ENCODE measurements at regions not wholly inside any gene's neighbourhood (a gene's known extent, or its start where the extent isn't known, plus 50 kb on each side); places are given as distances from the start of the nearest gene placed in this dataset.

- POLR2A ChIA-PET: no interaction called here
- no peak overlapping the region for H3K27ac Mint-ChIP-seq
Measured at GRCh38 chr13:39100996-39101738, 62.9 kb downstream of the NHLRC3 start.

GRCh38 chr13:39102981-39103490 is 64.8 kb downstream of the NHLRC3 start:
- H3K4me1 ChIP-seq (ENCODE audit: control insufficient read depth in 2 of 2, insufficient read depth in 2 of 2, low read length in 2 of 2): no peaks in the 10 kb centered on the region
- Mint-ChIP-seq H3K4me3 (no peak overlapping the region), H3K27ac (no peak overlapping the region), H3K27me3 (peaks cover 0 to 10% (median 6%) of the 10 kb centered on the region in 5 donors), H3K4me1 (no peaks in the 10 kb centered on the region), H3K9me3 (no peaks in the 10 kb centered on the region), H3K36me3 (no peaks in the 10 kb centered on the region)
- no peak for DNase-seq
- intact Hi-C loops (cut with micrococcal nuclease): no loop called here
- ATAC-seq: no peak
- no peaks in the 10 kb centered on the region for H3K9me3 ChIP-seq (ENCODE audit: control insufficient read depth in 2 of 3, low read length in 3 of 3)
- H3K36me3 ChIP-seq (ENCODE audit: control insufficient read depth in 2 of 3, insufficient read depth in 3 of 3, low read length in 3 of 3): no peaks in the 10 kb centered on the region
- POLR2A ChIA-PET: no interaction called here
- CTCF ChIA-PET: no interaction called here
- H3K4me3 ChIP-seq (ENCODE audit: low read length): no peak overlapping the region
- no peaks in the 10 kb centered on the region for H3K27me3 ChIP-seq (ENCODE audit: control insufficient read depth in 2 of 2, insufficient read depth in 2 of 2, low read length in 2 of 2)
- H3K27ac ChIP-seq (ENCODE audit: low read depth, low read length): no peak overlapping the region

More at GRCh38 chr13:39100996-39101738, 62.9 kb downstream of the NHLRC3 start:
- DNase-seq (no peak), ATAC-seq (no peak)
- H3K36me3 Mint-ChIP-seq: no peaks in the 10 kb centered on the region
- H3K4me3 Mint-ChIP-seq: no peak overlapping the region
- H3K9me3 Mint-ChIP-seq: no peaks in the 10 kb centered on the region
- CTCF ChIA-PET: no interaction called here
- Histone ChIP-seq H3K36me3 (ENCODE audit: control insufficient read depth in 2 of 3, insufficient read depth in 3 of 3, low read length in 3 of 3) (no peaks in the 10 kb centered on the region), H3K27ac (ENCODE audit: low read depth, low read length) (no peak overlapping the region), H3K4me1 (ENCODE audit: control insufficient read depth in 2 of 2, insufficient read depth in 2 of 2, low read length in 2 of 2) (no peaks in the 10 kb centered on the region), H3K9me3 (ENCODE audit: control insufficient read depth in 2 of 3, low read length in 3 of 3) (no peaks in the 10 kb centered on the region), H3K4me3 (ENCODE audit: low read length) (no peak overlapping the region), H3K27me3 (ENCODE audit: control insufficient read depth in 2 of 2, insufficient read depth in 2 of 2, low read length in 2 of 2) (no peaks in the 10 kb centered on the region)
- H3K27me3 Mint-ChIP-seq: peaks cover 0 to 10% (median under 1%) of the 10 kb centered on the region in 5 donors
- intact Hi-C loops (cut with micrococcal nuclease): no loop called here
- H3K4me1 Mint-ChIP-seq: no peaks in the 10 kb centered on the region

- Histone ChIP-seq H3K36me3 (ENCODE audit: control insufficient read depth in 2 of 3, insufficient read depth in 3 of 3, low read length in 3 of 3) (no peaks in the 10 kb centered on the region), H3K27ac (ENCODE audit: low read depth, low read length) (no peak overlapping the region), H3K27me3 (ENCODE audit: control insufficient read depth in 2 of 2, insufficient read depth in 2 of 2, low read length in 2 of 2) (no peaks in the 10 kb centered on the region), H3K4me3 (ENCODE audit: low read length) (no peak overlapping the region), H3K9me3 (ENCODE audit: control insufficient read depth in 2 of 3, low read length in 3 of 3) (no peaks in the 10 kb centered on the region), H3K4me1 (ENCODE audit: control insufficient read depth in 2 of 2, insufficient read depth in 2 of 2, low read length in 2 of 2) (no peaks in the 10 kb centered on the region)
- Mint-ChIP-seq H3K27me3 (peaks cover 4 to 16% (median 7%) of the 10 kb centered on the region in 5 donors), H3K9me3 (no peaks in the 10 kb centered on the region), H3K36me3 (no peaks in the 10 kb centered on the region), H3K27ac (no peak overlapping the region), H3K4me1 (no peaks in the 10 kb centered on the region), H3K4me3 (no peak overlapping the region)
- POLR2A ChIA-PET: no interaction called here
- DNase-seq: no peak
- CTCF ChIA-PET: no interaction called here
- intact Hi-C loops (cut with micrococcal nuclease): no loop called here
- ATAC-seq: no peak
Measured at GRCh38 chr13:39105110-39105509, 66.9 kb downstream of the NHLRC3 start.

GRCh38 chr13:39106216-39107005 is 68.2 kb downstream of the NHLRC3 start:
- H3K27ac Mint-ChIP-seq: no peak overlapping the region
- no peak overlapping the region for H3K4me3 ChIP-seq (ENCODE audit: low read length)
- H3K4me1 ChIP-seq (ENCODE audit: control insufficient read depth in 2 of 2, insufficient read depth in 2 of 2, low read length in 2 of 2): no peaks in the 10 kb centered on the region
- H3K9me3 Mint-ChIP-seq: no peaks in the 10 kb centered on the region
- no peaks in the 10 kb centered on the region for H3K36me3 ChIP-seq (ENCODE audit: control insufficient read depth in 2 of 3, insufficient read depth in 3 of 3, low read length in 3 of 3)
- peaks cover 4 to 18% (median 10%) of the 10 kb centered on the region in 5 donors for H3K27me3 Mint-ChIP-seq
- CTCF ChIA-PET: no interaction called here
- no peak overlapping the region for H3K27ac ChIP-seq (ENCODE audit: low read depth, low read length)
- H3K27me3 ChIP-seq (ENCODE audit: control insufficient read depth in 2 of 2, insufficient read depth in 2 of 2, low read length in 2 of 2): no peaks in the 10 kb centered on the region
- DNase-seq (no peak), ATAC-seq (no peak)
- H3K4me3 Mint-ChIP-seq: no peak overlapping the region
- intact Hi-C loops (cut with micrococcal nuclease): no loop called here
- POLR2A ChIA-PET: no interaction called here
- H3K36me3 Mint-ChIP-seq: no peaks in the 10 kb centered on the region
- H3K4me1 Mint-ChIP-seq: no peaks in the 10 kb centered on the region
- no peaks in the 10 kb centered on the region for H3K9me3 ChIP-seq (ENCODE audit: control insufficient read depth in 2 of 3, low read length in 3 of 3)

- Histone ChIP-seq H3K27me3 (ENCODE audit: control insufficient read depth in 2 of 2, insufficient read depth in 2 of 2, low read length in 2 of 2) (no peaks in the 10 kb centered on the region), H3K36me3 (ENCODE audit: control insufficient read depth in 2 of 3, insufficient read depth in 3 of 3, low read length in 3 of 3) (no peaks in the 10 kb centered on the region), H3K27ac (ENCODE audit: low read depth, low read length) (no peak overlapping the region), H3K9me3 (ENCODE audit: control insufficient read depth in 2 of 3, low read length in 3 of 3) (no peaks in the 10 kb centered on the region), H3K4me3 (ENCODE audit: low read length) (no peak overlapping the region), H3K4me1 (ENCODE audit: control insufficient read depth in 2 of 2, insufficient read depth in 2 of 2, low read length in 2 of 2) (no peaks in the 10 kb centered on the region)
- Mint-ChIP-seq H3K4me1 (no peaks in the 10 kb centered on the region), H3K36me3 (no peaks in the 10 kb centered on the region), H3K4me3 (no peak overlapping the region), H3K27ac (no peak overlapping the region), H3K27me3 (peaks cover 5 to 19% (median 10%) of the 10 kb centered on the region in 5 donors), H3K9me3 (peaks cover 0 to under 1% (median 0%) of the 10 kb centered on the region in 11 donors)
- ATAC-seq: no peak
- ChIA-PET POLR2A (no interaction called here), CTCF (no interaction called here)
- intact Hi-C loops (cut with micrococcal nuclease): no loop called here
- DNase-seq: no peak
Measured at GRCh38 chr13:39107561-39107960, 69.3 kb downstream of the NHLRC3 start.

- H3K27me3 Mint-ChIP-seq: peaks cover 7 to 19% (median 9%) of the 10 kb centered on the region in 5 donors
- no peaks in the 10 kb centered on the region for H3K36me3 ChIP-seq (ENCODE audit: control insufficient read depth in 2 of 3, insufficient read depth in 3 of 3, low read length in 3 of 3)
- H3K4me3 Mint-ChIP-seq: no peak overlapping the region
- intact Hi-C loops (cut with micrococcal nuclease): no loop called here
- ChIA-PET CTCF (no interaction called here), POLR2A (no interaction called here)
- H3K27ac ChIP-seq (ENCODE audit: low read depth, low read length): no peak overlapping the region
- ATAC-seq (no peak), DNase-seq (no peak)
- no peaks in the 10 kb centered on the region for H3K9me3 ChIP-seq (ENCODE audit: control insufficient read depth in 2 of 3, low read length in 3 of 3)
- no peaks in the 10 kb centered on the region for H3K27me3 ChIP-seq (ENCODE audit: control insufficient read depth in 2 of 2, insufficient read depth in 2 of 2, low read length in 2 of 2)
- no peaks in the 10 kb centered on the region for H3K4me1 ChIP-seq (ENCODE audit: control insufficient read depth in 2 of 2, insufficient read depth in 2 of 2, low read length in 2 of 2)
- H3K4me1 Mint-ChIP-seq: no peaks in the 10 kb centered on the region
- H3K36me3 Mint-ChIP-seq: no peaks in the 10 kb centered on the region
- H3K4me3 ChIP-seq (ENCODE audit: low read length): no peak overlapping the region
- peaks cover 0 to 4% (median 0%) of the 10 kb centered on the region in 11 donors for H3K9me3 Mint-ChIP-seq
- H3K27ac Mint-ChIP-seq: no peak overlapping the region
Measured at GRCh38 chr13:39108783-39109182, 70.5 kb downstream of the NHLRC3 start.
